BLaER1 treated with 17β-estradiol and CSF1 and Interleukin-3, amounts not matched to agents 10 nM and 100 nM (cell line): ENCODE measurements at regions not wholly inside any gene's neighbourhood (a gene's known extent, or its start where the extent isn't known, plus 50 kb on each side); places are given as distances from the start of the nearest gene placed in this dataset.
"Not testable (repeated sequence)": the region's sequence is repeated elsewhere in the genome, so short reads cannot be mapped to it uniquely, and the experiment has no call there.

Experiments
- H3K27ac ChIP-seq, 11 experiments: shearing (Covaris generic); formaldehyde crosslinking; 2 replicates each; pipeline ENCODE4 v1.8.1; 2022
- H3K27me3 ChIP-seq, 11 experiments: shearing (Covaris generic); formaldehyde crosslinking; 2 replicates each; pipeline ENCODE4 v1.8.1; 2022
- H3K36me3 ChIP-seq, 11 experiments: shearing (Covaris generic); formaldehyde crosslinking; 2 replicates each; pipeline ENCODE4 v1.8.1; 2022
- H3K4me1 ChIP-seq, 10 experiments: shearing (Covaris generic); formaldehyde crosslinking; 2 replicates each; pipeline ENCODE4 v1.8.1; 2022
- H3K4me2 ChIP-seq, 11 experiments: shearing (Covaris generic); formaldehyde crosslinking; 2 replicates each; pipeline ENCODE4 v1.8.1; 2022
- H3K4me3 ChIP-seq, 10 experiments: shearing (Covaris generic); formaldehyde crosslinking; 2 replicates each; pipeline ENCODE4 v1.8.1; 2022
- H3K9ac ChIP-seq, 11 experiments: shearing (Covaris generic); formaldehyde crosslinking; 2 replicates each; pipeline ENCODE4 v1.8.1; 2022
- H3K9me3 ChIP-seq, 11 experiments: shearing (Covaris generic); formaldehyde crosslinking; replicated peaks in 1 of 11; 2 replicates each; pipeline ENCODE4 v1.8.1; 2022
- H4K20me1 ChIP-seq, 11 experiments: shearing (Covaris generic); formaldehyde crosslinking; 2 replicates each; pipeline ENCODE4 v1.8.1; 2022
- Cebpa-rat ChIP-seq, 11 experiments: shearing (Covaris generic); IDR thresholded peaks; 2 replicates each; pipeline ENCODE4 v1.8.1; 2022

DNA sequence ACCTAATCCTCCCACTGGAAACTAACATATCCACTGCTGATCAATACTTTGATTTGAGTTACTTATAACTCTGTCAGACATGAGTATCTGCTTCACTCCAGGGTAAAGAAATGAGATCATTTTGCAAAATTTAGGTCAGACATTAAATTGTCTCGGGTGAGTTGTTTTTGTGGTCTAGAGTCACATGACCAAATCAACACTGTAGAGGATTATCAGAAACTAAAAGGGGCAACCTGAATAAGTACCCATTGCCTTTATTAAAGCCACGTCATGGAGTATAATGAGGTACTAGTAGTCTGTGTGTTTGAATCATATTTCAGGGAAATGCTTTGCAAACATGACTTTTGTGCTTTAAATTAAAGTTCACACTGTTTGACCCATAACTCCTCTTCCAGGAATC is 107.7 kb upstream of the ADO start:
- Histone ChIP-seq H3K9ac (no peak overlapping the region), H3K27ac (peak overlapping the region in 2 of 11 experiments; percentile 3 to 17; a peak in 3 of 22 replicates), H3K9me3 (peaks cover 35 to 58% (median 50%) of the 10 kb centered on the region in 11 experiments), H3K36me3 (no peaks in the 10 kb centered on the region), H3K27me3 (no peaks in the 10 kb centered on the region), H3K4me2 (peak overlapping the region; percentile 8 to 63 (median 43); a peak in 20 of 22 replicates), H3K4me3 (no peak overlapping the region), H4K20me1 (no peaks in the 10 kb centered on the region), H3K4me1 (peaks cover 11 to 36% (median 25%) of the 10 kb centered on the region in 10 experiments)
- TF ChIP-seq Cebpa-rat (IDR thresholded peaks at IDR 0.05): no peak

DNA sequence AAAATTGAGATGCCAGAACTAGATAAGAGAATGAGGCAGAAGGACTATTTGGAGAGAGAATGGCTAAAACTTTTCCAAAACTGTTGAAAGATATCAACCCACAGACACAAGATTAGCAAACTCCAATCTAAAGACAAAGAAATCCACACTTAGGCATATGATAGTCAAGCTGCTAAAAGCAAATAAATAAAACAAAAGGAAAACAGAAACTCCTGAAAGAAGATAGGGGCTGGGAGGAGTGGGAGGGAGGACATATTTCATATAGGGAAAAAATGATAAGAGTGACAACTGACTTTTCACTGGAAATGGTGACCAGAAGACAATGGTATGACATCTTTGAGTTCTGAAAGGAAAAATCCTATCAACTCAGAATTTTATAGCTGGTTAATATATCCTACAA is 105.4 kb upstream of the ADO start:
- TF ChIP-seq Cebpa-rat (IDR thresholded peaks at IDR 0.05): no peak
- H3K9ac ChIP-seq: no peak overlapping the region
- H3K36me3 ChIP-seq: no peaks in the 10 kb centered on the region
- H3K27ac ChIP-seq: no peak overlapping the region
- peaks cover 11 to 26% (median 20%) of the 10 kb centered on the region in 10 experiments for H3K4me1 ChIP-seq
- peaks cover 42 to 53% (median 45%) of the 10 kb centered on the region in 11 experiments for H3K9me3 ChIP-seq
- no peak overlapping the region for H3K4me3 ChIP-seq
- no peaks in the 10 kb centered on the region for H4K20me1 ChIP-seq
- no peak overlapping the region for H3K4me2 ChIP-seq
- no peaks in the 10 kb centered on the region for H3K27me3 ChIP-seq

DNA sequence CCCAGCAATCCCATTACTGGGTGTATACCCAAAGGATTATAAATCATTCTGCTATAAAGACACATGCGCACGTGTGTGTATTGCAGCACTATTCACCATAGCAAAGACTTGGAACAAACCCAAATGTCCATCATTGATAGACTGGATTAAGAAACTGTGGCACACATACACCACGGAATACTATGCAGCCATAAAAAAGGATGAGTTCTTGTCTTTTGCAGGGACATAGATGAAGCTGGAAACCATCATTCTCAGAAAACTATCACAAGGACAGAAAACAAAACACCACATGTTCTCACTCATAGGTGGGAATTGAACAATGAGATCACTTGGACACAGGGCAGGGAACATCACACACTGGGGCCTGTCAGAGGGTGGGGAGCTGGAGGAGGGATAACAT is 100.4 kb upstream of the ADO start:
- H4K20me1 ChIP-seq, H3K4me2 ChIP-seq, H3K4me3 ChIP-seq, H3K27me3 ChIP-seq, H3K36me3 ChIP-seq, H3K27ac ChIP-seq, H3K9ac ChIP-seq: not testable (repeated sequence)
- Histone ChIP-seq H3K9me3 (peaks cover 30 to 68% (median 38%) of the 10 kb centered on the region in 11 experiments), H3K4me1 (peaks cover 16 to 48% (median 19%) of the 10 kb centered on the region in 10 experiments)

DNA sequence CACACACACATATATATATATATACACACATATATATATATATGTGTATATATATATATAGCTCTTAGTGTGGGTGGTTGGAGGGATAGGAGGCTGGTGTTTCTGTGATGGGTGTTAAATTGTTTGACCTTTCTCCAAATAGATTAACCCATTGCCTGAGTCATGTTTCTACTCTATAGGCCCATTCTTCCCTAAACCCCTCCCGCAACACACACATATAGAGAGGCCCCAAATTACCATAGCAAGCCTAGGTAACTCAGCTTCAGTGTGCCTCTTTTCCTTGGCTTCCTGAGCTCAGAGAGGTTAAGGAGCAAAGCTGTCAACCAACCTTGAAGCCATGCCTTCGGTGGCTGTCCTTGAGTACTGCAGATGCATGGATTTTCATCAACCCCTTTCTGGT is 98.7 kb upstream of the ADO start:
- Histone ChIP-seq H3K4me3 (no peak overlapping the region), H3K27me3 (no peaks in the 10 kb centered on the region), H3K9me3 (peaks cover 17 to 57% (median 31%) of the 10 kb centered on the region in 11 experiments; a peak in 20 of 22 replicates), H3K4me1 (peaks cover 23 to 63% (median 34%) of the 10 kb centered on the region in 10 experiments), H3K9ac (no peak overlapping the region), H3K4me2 (peak overlapping the region in 1 of 11 experiments; percentile 73; a peak in 1 of 22 replicates), H3K27ac (no peak overlapping the region), H4K20me1 (no peaks in the 10 kb centered on the region), H3K36me3 (no peaks in the 10 kb centered on the region)
- no peak for TF ChIP-seq Cebpa-rat (IDR thresholded peaks at IDR 0.05)

DNA sequence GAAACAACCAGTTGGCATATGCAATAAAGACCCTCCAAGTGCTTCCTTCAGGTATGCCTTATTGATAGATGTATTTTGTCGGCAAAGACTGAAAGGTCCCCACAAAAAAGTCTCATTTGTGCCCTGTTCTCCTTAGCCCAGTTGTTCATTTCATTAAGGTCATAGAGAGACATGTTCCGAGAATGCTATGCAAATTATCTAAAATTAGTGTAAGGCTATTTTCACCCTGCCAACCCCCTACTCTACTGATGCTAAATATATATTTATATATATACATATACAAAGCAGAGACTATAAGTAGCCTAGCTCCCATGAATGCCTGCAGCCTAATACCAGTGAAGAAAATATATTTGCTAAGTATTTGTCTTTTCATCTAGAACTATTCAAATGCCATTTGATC is 96.7 kb upstream of the ADO start:
- peak overlapping the region; percentile 12 to 86 (median 73); a peak in 19 of 22 replicates for H3K4me2 ChIP-seq
- no peak overlapping the region for H3K4me3 ChIP-seq
- H3K36me3 ChIP-seq: no peaks in the 10 kb centered on the region
- H3K9ac ChIP-seq: no peak overlapping the region
- peaks cover 18 to 65% (median 39%) of the 10 kb centered on the region in 11 experiments; a peak in 20 of 22 replicates for H3K9me3 ChIP-seq
- H4K20me1 ChIP-seq: no peaks in the 10 kb centered on the region
- peaks cover 23 to 70% (median 40%) of the 10 kb centered on the region in 10 experiments for H3K4me1 ChIP-seq
- TF ChIP-seq Cebpa-rat (IDR thresholded peaks at IDR 0.05): no peak
- H3K27ac ChIP-seq: peak overlapping the region in 8 of 11 experiments; percentile 72 to 95 (median 90); a peak in 12 of 22 replicates
- H3K27me3 ChIP-seq: no peaks in the 10 kb centered on the region

DNA sequence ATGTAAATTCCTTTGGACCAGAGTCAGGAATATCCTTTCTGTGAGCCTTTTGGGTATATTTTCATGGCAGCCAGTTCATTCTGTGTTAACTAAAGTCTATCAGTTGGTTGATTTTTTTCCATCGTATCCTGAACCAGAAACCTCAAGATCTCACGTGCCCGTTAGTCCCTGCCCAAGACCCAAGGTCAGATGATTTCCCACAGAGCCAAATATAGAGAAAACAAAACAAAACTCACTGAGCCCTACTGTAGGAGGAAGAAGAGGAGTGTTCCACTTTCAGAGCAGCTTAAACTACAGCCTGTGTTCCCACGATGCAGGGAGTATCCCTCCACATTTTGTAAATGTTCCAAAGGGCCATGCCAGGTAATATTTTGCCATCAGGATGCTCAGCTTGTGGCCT is 96.0 kb upstream of the ADO start:
- no peaks in the 10 kb centered on the region for H3K36me3 ChIP-seq
- H3K9ac ChIP-seq: peak overlapping the region in 9 of 11 experiments; percentile 8 to 73 (median 50); a peak in 12 of 22 replicates
- peaks cover 23 to 70% (median 40%) of the 10 kb centered on the region in 10 experiments for H3K4me1 ChIP-seq
- peaks cover 14 to 60% (median 35%) of the 10 kb centered on the region in 11 experiments; a peak in 19 of 22 replicates for H3K9me3 ChIP-seq
- H3K4me3 ChIP-seq: peak overlapping the region in 6 of 10 experiments; percentile 11 to 14 (median 13); a peak in 5 of 20 replicates
- no peaks in the 10 kb centered on the region for H3K27me3 ChIP-seq
- TF ChIP-seq Cebpa-rat (IDR thresholded peaks at IDR 0.05): no peak
- peak overlapping the region; percentile 48 to 86 (median 74) for H3K4me2 ChIP-seq
- H4K20me1 ChIP-seq: no peaks in the 10 kb centered on the region
- H3K27ac ChIP-seq: peak overlapping the region; percentile 21 to 95 (median 86); a peak in 20 of 22 replicates

DNA sequence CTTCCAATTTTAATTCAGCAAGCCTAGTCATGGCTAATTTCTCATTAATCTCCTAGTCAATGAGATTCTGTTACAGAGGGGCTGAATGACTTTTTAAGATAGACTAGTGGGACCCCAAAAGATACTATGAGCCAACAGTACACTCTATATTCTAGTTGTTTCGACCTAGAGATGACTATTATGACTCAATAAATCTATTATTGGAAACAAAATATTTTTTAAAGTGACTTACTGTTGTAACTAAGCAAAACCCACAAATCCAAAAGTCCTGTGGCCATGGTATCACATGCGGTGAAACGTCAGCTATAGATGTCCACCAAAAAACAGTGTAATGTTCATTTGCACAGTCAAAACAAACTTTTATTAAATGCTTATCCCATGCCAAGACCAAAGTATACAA is 95.3 kb upstream of the ADO start:
- no peak for TF ChIP-seq Cebpa-rat (IDR thresholded peaks at IDR 0.05)

DNA sequence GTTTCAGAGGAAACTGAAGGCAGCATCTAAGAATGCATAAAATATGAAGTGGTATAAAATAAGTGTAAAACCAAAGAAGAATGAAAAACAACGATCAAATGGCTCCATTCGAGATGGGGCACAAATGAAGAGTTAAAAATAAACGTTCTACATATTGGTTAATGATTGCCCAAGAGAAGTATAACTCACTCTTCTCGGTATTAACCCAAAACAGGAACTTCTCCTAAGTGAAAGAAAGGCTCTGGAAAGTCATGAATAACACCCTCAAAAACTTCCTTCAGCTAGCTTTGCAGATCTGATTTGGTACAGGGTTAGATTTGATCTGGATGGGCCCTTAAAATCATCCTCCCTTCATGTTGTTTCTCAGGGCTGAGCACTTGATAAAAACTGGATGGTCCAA is 94.3 kb upstream of the ADO start:
- Histone ChIP-seq H3K4me2 (peak overlapping the region; percentile 20 to 86 (median 74); a peak in 21 of 22 replicates), H3K9me3 (peaks cover 4 to 44% (median 25%) of the 10 kb centered on the region in 11 experiments; a peak in 18 of 22 replicates), H3K4me1 (peaks cover 23 to 64% (median 40%) of the 10 kb centered on the region in 10 experiments), H3K27me3 (no peaks in the 10 kb centered on the region), H4K20me1 (no peaks in the 10 kb centered on the region), H3K9ac (peak overlapping the region in 7 of 11 experiments; percentile 41 to 73 (median 68); a peak in 12 of 22 replicates), H3K36me3 (no peaks in the 10 kb centered on the region), H3K4me3 (peak overlapping the region in 4 of 10 experiments; percentile 14 to 19 (median 17); a peak in 1 of 20 replicates), H3K27ac (peak overlapping the region; percentile 3 to 95 (median 86); a peak in 19 of 22 replicates)
- TF ChIP-seq Cebpa-rat (IDR thresholded peaks at IDR 0.05): peak in 6 of 11 experiments; percentile 32 to 75 (median 64); a peak in 8 of 22 replicates

More for the DNA sequence above, 95.3 kb upstream of the ADO start:
- H4K20me1 ChIP-seq: no peaks in the 10 kb centered on the region
- peak overlapping the region; percentile 21 to 95 (median 86); a peak in 20 of 22 replicates for H3K27ac ChIP-seq
- H3K36me3 ChIP-seq: no peaks in the 10 kb centered on the region
- peak overlapping the region in 4 of 10 experiments; percentile 11 to 14 (median 14); a peak in 4 of 20 replicates for H3K4me3 ChIP-seq
- H3K4me1 ChIP-seq: peaks cover 23 to 70% (median 40%) of the 10 kb centered on the region in 10 experiments
- H3K9ac ChIP-seq: peak overlapping the region in 7 of 11 experiments; percentile 15 to 73 (median 50); a peak in 10 of 22 replicates
- peak overlapping the region; percentile 48 to 86 (median 74) for H3K4me2 ChIP-seq
- H3K9me3 ChIP-seq: peaks cover 7 to 54% (median 31%) of the 10 kb centered on the region in 11 experiments; a peak in 19 of 22 replicates
- no peaks in the 10 kb centered on the region for H3K27me3 ChIP-seq

DNA sequence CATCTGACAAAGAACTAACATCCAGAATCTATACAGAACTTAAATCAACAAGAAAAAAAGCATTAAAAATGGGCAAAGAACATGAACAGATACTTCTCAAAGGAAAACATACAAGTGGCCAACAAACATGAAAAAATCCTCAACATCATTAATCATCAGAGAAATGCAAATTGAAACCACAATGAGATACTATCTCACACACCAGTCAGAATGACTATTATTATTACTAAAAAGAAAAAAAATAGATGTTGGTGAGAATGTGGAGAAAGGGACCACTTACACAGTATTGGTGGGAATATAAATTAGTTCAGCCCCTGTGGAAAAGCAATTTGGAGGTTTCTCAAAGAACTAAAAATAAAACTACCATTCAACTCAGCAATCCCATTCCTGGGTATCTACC is 89.1 kb upstream of the ADO start:
- Histone ChIP-seq H3K4me3 (no peak overlapping the region), H3K4me1 (peaks cover 0 to 48% (median 11%) of the 10 kb centered on the region in 10 experiments; a peak in 15 of 20 replicates), H3K36me3 (no peaks in the 10 kb centered on the region), H3K27ac (no peak overlapping the region), H3K9ac (no peak overlapping the region), H4K20me1 (no peaks in the 10 kb centered on the region), H3K4me2 (no peak overlapping the region), H3K27me3 (no peaks in the 10 kb centered on the region), H3K9me3 (peaks cover 4 to 42% (median 16%) of the 10 kb centered on the region in 11 experiments; a peak in 18 of 22 replicates)
- no peak for TF ChIP-seq Cebpa-rat (IDR thresholded peaks at IDR 0.05)
